ENCODE measurements at regions not wholly inside any gene's neighbourhood (a gene's known extent, or its start where the extent isn't known, plus 50 kb on each side); places are given as distances from the start of the nearest gene placed in this dataset.

- intact Hi-C loops (cut with micrococcal nuclease; ENCODE audit: unreplicated experiment): no loop called here
- no peaks in the 10 kb centered on the region for H3K36me3 Mint-ChIP-seq (ENCODE audit: insufficient read depth, unreplicated experiment)
- no peak overlapping the region for H3K4me3 Mint-ChIP-seq (ENCODE audit: unreplicated experiment)
- H3K4me3 ChIP-seq (ENCODE audit: low read depth, low read length): no peak overlapping the region
- H3K27me3 Mint-ChIP-seq (ENCODE audit: insufficient read depth, unreplicated experiment): no peaks in the 10 kb centered on the region
- no TSS peak for BruUV-seq (replicated peaks)
- H3K4me1 ChIP-seq: no peaks in the 10 kb centered on the region
- TF ChIP-seq CTCF (IDR thresholded peaks at IDR 0.05; ENCODE audit: insufficient read depth in 1 of 2, low read depth in 1 of 2, low read length in 1 of 2, severe bottlenecking in 1 of 2, unreplicated experiment in 1 of 2): no peak
- H3K4me1 Mint-ChIP-seq (ENCODE audit: low read depth, unreplicated experiment): no peaks in the 10 kb centered on the region
- no peak overlapping the region for H3K27ac Mint-ChIP-seq (ENCODE audit: unreplicated experiment)
- H3K36me3 ChIP-seq (ENCODE audit: control insufficient read depth, insufficient read depth, low read length): no peaks in the 10 kb centered on the region
- H3K9me3 ChIP-seq: no peaks in the 10 kb centered on the region
- ChIA-PET CTCF (no interaction called here), POLR2A (no interaction called here)
- H3K9me3 Mint-ChIP-seq (ENCODE audit: unreplicated experiment): no peaks in the 10 kb centered on the region
- no peaks in the 10 kb centered on the region for H3K27me3 ChIP-seq (replicated peaks; ENCODE audit: control insufficient read depth, insufficient read depth, low read length)
- no peak for DNase-seq
These were observed 1444.8 kb upstream of the CDH8 start for GRCh38 chr16:63481060-63481459.

- Mint-ChIP-seq H3K27ac (ENCODE audit: unreplicated experiment) (no peak overlapping the region), H3K4me1 (ENCODE audit: low read depth, unreplicated experiment) (no peaks in the 10 kb centered on the region), H3K4me3 (ENCODE audit: unreplicated experiment) (no peak overlapping the region), H3K9me3 (ENCODE audit: unreplicated experiment) (no peaks in the 10 kb centered on the region), H3K36me3 (ENCODE audit: insufficient read depth, unreplicated experiment) (no peaks in the 10 kb centered on the region), H3K27me3 (ENCODE audit: insufficient read depth, unreplicated experiment) (no peaks in the 10 kb centered on the region)
- no peak for DNase-seq
- Histone ChIP-seq H3K4me1 (no peaks in the 10 kb centered on the region), H3K36me3 (ENCODE audit: control insufficient read depth, insufficient read depth, low read length) (no peaks in the 10 kb centered on the region), H3K4me3 (ENCODE audit: low read depth, low read length) (no peak overlapping the region), H3K9me3 (no peaks in the 10 kb centered on the region), H3K27me3 (replicated peaks; ENCODE audit: control insufficient read depth, insufficient read depth, low read length) (no peaks in the 10 kb centered on the region)
- ChIA-PET POLR2A (no interaction called here), CTCF (no interaction called here)
- TF ChIP-seq CTCF (IDR thresholded peaks at IDR 0.05; ENCODE audit: insufficient read depth in 1 of 2, low read depth in 1 of 2, low read length in 1 of 2, severe bottlenecking in 1 of 2, unreplicated experiment in 1 of 2): no peak
- intact Hi-C loops (cut with micrococcal nuclease; ENCODE audit: unreplicated experiment): no loop called here
- BruUV-seq (replicated peaks): no TSS peak
These were observed 1437.5 kb upstream of the CDH8 start for GRCh38 chr16:63473725-63474124.

GRCh38 chr16:63467513-63467912, 1431.3 kb upstream of the CDH8 start:
- Histone ChIP-seq H3K27me3 (replicated peaks; ENCODE audit: control insufficient read depth, insufficient read depth, low read length) (no peaks in the 10 kb centered on the region), H3K36me3 (ENCODE audit: control insufficient read depth, insufficient read depth, low read length) (no peaks in the 10 kb centered on the region), H3K4me1 (no peaks in the 10 kb centered on the region), H3K9me3 (no peaks in the 10 kb centered on the region), H3K4me3 (ENCODE audit: low read depth, low read length) (no peak overlapping the region)
- POLR2A ChIA-PET: no interaction called here
- Mint-ChIP-seq H3K27ac (ENCODE audit: unreplicated experiment) (no peak overlapping the region), H3K4me1 (ENCODE audit: low read depth, unreplicated experiment) (no peaks in the 10 kb centered on the region), H3K9me3 (ENCODE audit: unreplicated experiment) (no peaks in the 10 kb centered on the region), H3K4me3 (ENCODE audit: unreplicated experiment) (no peak overlapping the region), H3K36me3 (ENCODE audit: insufficient read depth, unreplicated experiment) (no peaks in the 10 kb centered on the region), H3K27me3 (ENCODE audit: insufficient read depth, unreplicated experiment) (no peaks in the 10 kb centered on the region)
- CTCF ChIA-PET: no interaction called here
- no TSS peak for BruUV-seq (replicated peaks)
- intact Hi-C loops (cut with micrococcal nuclease; ENCODE audit: unreplicated experiment): no loop called here
- TF ChIP-seq CTCF (IDR thresholded peaks at IDR 0.05; ENCODE audit: insufficient read depth in 1 of 2, low read depth in 1 of 2, low read length in 1 of 2, severe bottlenecking in 1 of 2, unreplicated experiment in 1 of 2): no peak
- DNase-seq: no peak
